ENCODE measurements at regions not wholly inside any gene's neighbourhood (a gene's known extent, or its start where the extent isn't known, plus 50 kb on each side); places are given as distances from the start of the nearest gene placed in this dataset.

- Histone ChIP-seq H3K4me3 (ENCODE audit: low read depth, low read length, poor library complexity, severe bottlenecking) (no peak overlapping the region), H3K27me3 (replicated peaks; ENCODE audit: insufficient read depth, low read depth, low read length, poor library complexity) (no peaks in the 10 kb centered on the region), H3K9me3 (ENCODE audit: low read depth, low read length, poor library complexity, severe bottlenecking) (no peaks in the 10 kb centered on the region), H3K4me1 (ENCODE audit: insufficient read depth, low read length, poor library complexity, severe bottlenecking) (no peaks in the 10 kb centered on the region), H3K36me3 (ENCODE audit: insufficient read depth, low read length, poor library complexity, severe bottlenecking) (no peaks in the 10 kb centered on the region), H3K27ac (ENCODE audit: low read depth, low read length, poor library complexity, severe bottlenecking) (no peak overlapping the region)
- ChIA-PET CTCF (no interaction called here), POLR2A (ENCODE audit: low non-redundant PET) (no interaction called here)
- DNase-seq (ENCODE audit: low spot score), result no peak
- no peak for TF ChIP-seq EZH2 (IDR thresholded peaks at IDR 0.05; ENCODE audit: borderline replicate concordance, low read depth, low read length, poor library complexity, severe bottlenecking)
- TF ChIP-seq, protein P1, sequence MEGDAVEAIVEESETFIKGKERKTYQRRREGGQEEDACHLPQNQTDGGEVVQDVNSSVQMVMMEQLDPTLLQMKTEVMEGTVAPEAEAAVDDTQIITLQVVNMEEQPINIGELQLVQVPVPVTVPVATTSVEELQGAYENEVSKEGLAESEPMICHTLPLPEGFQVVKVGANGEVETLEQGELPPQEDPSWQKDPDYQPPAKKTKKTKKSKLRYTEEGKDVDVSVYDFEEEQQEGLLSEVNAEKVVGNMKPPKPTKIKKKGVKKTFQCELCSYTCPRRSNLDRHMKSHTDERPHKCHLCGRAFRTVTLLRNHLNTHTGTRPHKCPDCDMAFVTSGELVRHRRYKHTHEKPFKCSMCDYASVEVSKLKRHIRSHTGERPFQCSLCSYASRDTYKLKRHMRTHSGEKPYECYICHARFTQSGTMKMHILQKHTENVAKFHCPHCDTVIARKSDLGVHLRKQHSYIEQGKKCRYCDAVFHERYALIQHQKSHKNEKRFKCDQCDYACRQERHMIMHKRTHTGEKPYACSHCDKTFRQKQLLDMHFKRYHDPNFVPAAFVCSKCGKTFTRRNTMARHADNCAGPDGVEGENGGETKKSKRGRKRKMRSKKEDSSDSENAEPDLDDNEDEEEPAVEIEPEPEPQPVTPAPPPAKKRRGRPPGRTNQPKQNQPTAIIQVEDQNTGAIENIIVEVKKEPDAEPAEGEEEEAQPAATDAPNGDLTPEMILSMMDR (conservative IDR thresholded peaks at IDR 0.05; ENCODE audit: low read depth, low read length), result no peak
- intact Hi-C loops (cut with micrococcal nuclease; ENCODE audit: unreplicated experiment), result no loop called here
- BruUV-seq (replicated peaks), result no TSS peak
These were observed 107.4 kb downstream of the RPS29 start for GRCh38 chr14:49478784-49479183.

DNA sequence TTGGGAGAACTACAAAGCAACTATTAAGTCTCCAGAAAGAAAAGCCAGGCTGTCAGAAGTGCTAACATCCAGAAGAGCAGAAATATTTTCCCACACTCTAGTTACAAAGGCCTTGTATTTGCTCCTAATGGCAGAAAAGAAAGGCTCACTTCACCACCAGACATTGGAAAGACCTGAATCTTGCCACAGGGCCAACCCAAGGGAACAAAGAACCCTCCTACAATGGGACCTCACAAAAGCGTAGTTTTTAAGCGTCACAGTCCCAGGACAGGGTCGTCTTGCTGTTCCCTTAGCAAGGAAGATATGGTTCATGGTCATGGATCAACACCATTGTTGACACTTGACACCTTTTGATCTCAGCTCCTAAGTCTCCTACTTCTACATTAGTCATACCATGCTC, 119.1 kb downstream of the RPS29 start:
- ChIA-PET POLR2A (ENCODE audit: low non-redundant PET) (no interaction called here), CTCF (no interaction called here)
- DNase-seq (ENCODE audit: low spot score), result no peak
- H3K4me3 ChIP-seq (ENCODE audit: low read depth, low read length, poor library complexity, severe bottlenecking), result no peak overlapping the region
- H3K27ac ChIP-seq (ENCODE audit: low read depth, low read length, poor library complexity, severe bottlenecking), result no peak overlapping the region
- no peaks in the 10 kb centered on the region for H3K27me3 ChIP-seq (replicated peaks; ENCODE audit: insufficient read depth, low read depth, low read length, poor library complexity)
- intact Hi-C loops (cut with micrococcal nuclease; ENCODE audit: unreplicated experiment), result no loop called here
- BruUV-seq (replicated peaks), result no TSS peak
- TF ChIP-seq EZH2 (IDR thresholded peaks at IDR 0.05; ENCODE audit: borderline replicate concordance, low read depth, low read length, poor library complexity, severe bottlenecking), result no peak
- TF ChIP-seq, protein P1 (conservative IDR thresholded peaks at IDR 0.05; ENCODE audit: low read depth, low read length), result no peak
- no peaks in the 10 kb centered on the region for H3K9me3 ChIP-seq (ENCODE audit: low read depth, low read length, poor library complexity, severe bottlenecking)
- no peaks in the 10 kb centered on the region for H3K4me1 ChIP-seq (ENCODE audit: insufficient read depth, low read length, poor library complexity, severe bottlenecking)
- H3K36me3 ChIP-seq (ENCODE audit: insufficient read depth, low read length, poor library complexity, severe bottlenecking), result no peaks in the 10 kb centered on the region

DNA sequence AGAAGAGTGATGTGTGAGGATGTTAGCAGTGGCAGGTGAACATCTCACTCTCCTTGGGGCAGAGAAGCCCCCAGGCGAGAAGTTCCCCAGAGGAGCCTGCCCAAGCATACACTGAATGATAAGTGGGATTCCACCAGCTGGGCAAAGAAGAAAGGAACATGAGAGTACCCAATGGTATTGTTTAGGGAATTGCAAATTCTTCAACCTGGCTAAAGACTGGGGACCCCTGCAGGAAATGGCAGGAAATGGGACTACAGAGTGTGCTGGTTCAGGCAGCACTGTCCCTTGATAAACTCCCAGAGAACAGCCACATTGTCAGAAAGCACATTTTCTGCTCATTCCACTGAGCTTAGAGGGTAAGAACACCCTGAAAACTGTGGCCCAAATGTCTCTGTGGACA, 121.3 kb downstream of the RPS29 start:
- CTCF ChIA-PET, result no interaction called here
- no peaks in the 10 kb centered on the region for H3K9me3 ChIP-seq (ENCODE audit: low read depth, low read length, poor library complexity, severe bottlenecking)
- H3K27ac ChIP-seq (ENCODE audit: low read depth, low read length, poor library complexity, severe bottlenecking), result no peak overlapping the region
- no peak overlapping the region for H3K4me3 ChIP-seq (ENCODE audit: low read depth, low read length, poor library complexity, severe bottlenecking)
- no TSS peak for BruUV-seq (replicated peaks)
- H3K27me3 ChIP-seq (replicated peaks; ENCODE audit: insufficient read depth, low read depth, low read length, poor library complexity), result no peaks in the 10 kb centered on the region
- H3K36me3 ChIP-seq (ENCODE audit: insufficient read depth, low read length, poor library complexity, severe bottlenecking), result no peaks in the 10 kb centered on the region
- DNase-seq (ENCODE audit: low spot score), result peak; percentile 33
- POLR2A ChIA-PET (ENCODE audit: low non-redundant PET), result no interaction called here
- intact Hi-C loops (cut with micrococcal nuclease; ENCODE audit: unreplicated experiment), result loop anchor here (5.0 kb wide), 1 partner anchor 32 kb away; no protein-coding TSS in a partner anchor
- no peaks in the 10 kb centered on the region for H3K4me1 ChIP-seq (ENCODE audit: insufficient read depth, low read length, poor library complexity, severe bottlenecking)
- TF ChIP-seq EZH2 (IDR thresholded peaks at IDR 0.05; ENCODE audit: borderline replicate concordance, low read depth, low read length, poor library complexity, severe bottlenecking), result no peak
- TF ChIP-seq, protein P1 (conservative IDR thresholded peaks at IDR 0.05; ENCODE audit: low read depth, low read length), result peak; percentile 40
